ENCODE measurements at regions not wholly inside any gene's neighbourhood (a gene's known extent, or its start where the extent isn't known, plus 50 kb on each side); places are given as distances from the start of the nearest gene placed in this dataset.

DNA sequence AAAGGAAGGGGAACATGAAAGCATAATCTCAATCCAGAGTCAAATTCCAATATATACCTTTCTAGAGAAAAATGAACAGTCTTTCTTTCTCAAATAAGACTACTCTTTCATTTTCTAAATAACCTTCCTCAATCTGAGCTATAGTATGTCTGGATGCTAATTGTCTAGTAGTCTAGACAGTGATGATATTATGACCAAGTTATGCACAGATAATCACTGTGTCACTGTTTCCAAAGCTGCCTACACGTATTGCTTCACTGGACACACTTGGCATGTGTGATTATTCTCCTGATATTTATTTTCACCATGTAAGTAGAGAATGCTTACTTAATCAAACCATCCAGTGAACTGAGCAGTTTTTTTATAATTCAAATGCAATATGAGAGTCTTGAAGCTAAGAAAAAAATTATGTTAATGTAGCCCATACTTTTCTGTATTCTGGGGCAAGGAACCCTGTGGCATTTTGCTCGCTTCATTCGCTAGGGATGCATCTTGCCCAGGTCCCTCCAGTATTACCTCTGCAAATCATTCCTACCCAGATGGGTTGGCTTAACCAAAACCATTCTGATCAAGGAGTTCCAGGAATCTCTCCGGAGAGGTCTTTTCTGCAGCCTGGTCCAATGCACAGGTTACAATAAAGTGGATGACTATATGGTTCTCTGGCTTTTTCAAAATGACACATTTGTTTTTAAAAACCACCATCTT, 303.1 kb upstream of the RUNX1 start:
- TF ChIP-seq CBFB (CRISPR knock-in tag; IDR thresholded peaks at IDR 0.05) (no peak), ATF1 (CRISPR knock-in tag; IDR thresholded peaks at IDR 0.05) (no peak), BHLHE40 (IDR thresholded peaks at IDR 0.05; ENCODE audit: low read length) (no peak), ZNF431 (CRISPR knock-in tag; IDR thresholded peaks at IDR 0.05; ENCODE audit: borderline replicate concordance, low read depth) (no peak), ZNF350 (CRISPR knock-in tag; IDR thresholded peaks at IDR 0.05; ENCODE audit: borderline replicate concordance, low read depth) (no peak), TEF (CRISPR knock-in tag; IDR thresholded peaks at IDR 0.05) (no peak), U2AF2 (IDR thresholded peaks at IDR 0.05; ENCODE audit: low read depth, low read length) (no peak), THAP7 (CRISPR knock-in tag; IDR thresholded peaks at IDR 0.05) (no peak), GTF2F1 (IDR thresholded peaks at IDR 0.05; ENCODE audit: low read length) (no peak)
- TF ChIP-seq, protein P1, sequence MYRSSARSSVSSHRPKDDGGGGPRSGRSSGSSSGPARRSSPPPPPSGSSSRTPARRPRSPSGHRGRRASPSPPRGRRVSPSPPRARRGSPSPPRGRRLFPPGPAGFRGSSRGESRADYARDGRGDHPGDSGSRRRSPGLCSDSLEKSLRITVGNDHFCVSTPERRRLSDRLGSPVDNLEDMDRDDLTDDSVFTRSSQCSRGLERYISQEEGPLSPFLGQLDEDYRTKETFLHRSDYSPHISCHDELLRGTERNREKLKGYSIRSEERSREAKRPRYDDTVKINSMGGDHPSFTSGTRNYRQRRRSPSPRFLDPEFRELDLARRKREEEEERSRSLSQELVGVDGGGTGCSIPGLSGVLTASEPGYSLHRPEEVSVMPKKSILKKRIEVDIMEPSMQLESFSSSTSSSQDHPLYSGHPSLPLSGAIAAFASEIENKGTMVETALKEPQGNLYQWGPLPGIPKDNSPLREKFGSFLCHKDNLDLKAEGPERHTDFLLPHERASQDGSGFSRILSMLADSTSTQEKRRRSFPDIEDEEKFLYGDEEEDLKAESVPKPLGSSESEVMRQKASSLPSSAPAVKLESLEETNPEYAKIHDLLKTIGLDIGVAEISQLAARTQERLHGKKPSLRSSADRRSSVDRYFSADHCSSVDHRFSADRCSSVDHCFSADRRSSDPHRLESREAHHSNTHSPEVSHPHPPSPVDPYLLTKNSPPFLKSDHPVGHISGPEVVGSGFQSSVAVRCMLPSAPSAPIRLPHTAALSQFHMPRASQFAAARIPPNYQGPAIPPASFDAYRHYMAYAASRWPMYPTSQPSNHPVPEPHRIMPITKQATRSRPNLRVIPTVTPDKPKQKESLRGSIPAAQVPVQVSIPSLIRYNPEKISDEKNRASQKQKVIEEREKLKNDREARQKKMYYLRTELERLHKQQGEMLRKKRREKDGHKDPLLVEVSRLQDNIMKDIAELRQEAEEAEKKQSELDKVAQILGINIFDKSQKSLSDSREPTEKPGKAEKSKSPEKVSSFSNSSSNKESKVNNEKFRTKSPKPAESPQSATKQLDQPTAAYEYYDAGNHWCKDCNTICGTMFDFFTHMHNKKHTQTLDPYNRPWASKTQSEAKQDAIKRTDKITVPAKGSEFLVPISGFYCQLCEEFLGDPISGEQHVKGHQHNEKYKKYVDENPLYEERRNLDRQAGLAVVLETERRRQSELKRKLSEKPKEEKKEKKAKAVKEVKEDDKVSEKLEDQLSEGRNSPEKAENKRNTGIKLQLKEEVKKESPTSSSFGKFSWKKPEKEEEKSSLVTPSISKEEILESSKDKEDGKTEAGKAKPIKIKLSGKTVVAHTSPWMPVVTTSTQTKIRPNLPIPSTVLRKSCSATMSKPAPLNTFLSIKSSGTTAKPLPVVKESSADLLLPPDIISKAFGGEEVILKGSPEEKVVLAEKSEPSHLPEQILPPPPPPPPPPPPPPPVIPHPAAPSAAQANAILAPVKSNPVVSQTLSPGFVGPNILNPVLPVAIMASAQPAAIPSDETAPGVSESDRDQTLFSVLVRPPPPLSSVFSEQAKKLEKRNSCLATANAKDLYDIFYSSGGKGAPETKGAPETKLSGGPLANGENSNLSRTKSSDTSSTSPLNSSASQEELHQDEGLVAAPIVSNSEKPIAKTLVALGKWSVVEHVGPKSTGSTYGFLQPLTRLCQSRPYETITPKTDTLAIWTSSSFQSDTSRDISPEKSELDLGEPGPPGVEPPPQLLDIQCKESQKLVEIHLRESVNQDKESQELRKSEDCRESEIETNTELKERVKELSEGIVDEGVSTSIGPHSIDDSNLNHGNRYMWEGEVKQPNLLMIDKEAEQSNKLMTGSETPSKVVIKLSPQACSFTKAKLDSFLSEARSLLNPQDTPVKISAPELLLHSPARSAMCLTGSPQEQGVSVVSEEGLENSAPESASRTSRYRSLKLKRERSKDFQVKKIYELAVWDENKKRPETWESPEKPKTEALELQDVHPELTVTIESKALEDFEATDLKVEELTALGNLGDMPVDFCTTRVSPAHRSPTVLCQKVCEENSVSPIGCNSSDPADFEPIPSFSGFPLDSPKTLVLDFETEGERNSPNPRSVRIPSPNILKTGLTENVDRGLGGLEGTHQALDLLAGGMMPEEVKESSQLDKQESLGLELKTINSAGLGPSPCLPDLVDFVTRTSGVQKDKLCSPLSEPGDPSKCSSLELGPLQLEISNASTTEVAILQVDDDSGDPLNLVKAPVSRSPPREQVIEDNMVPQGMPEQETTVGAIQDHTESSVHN (CRISPR knock-in tag; IDR thresholded peaks at IDR 0.05), result no peak
- TF ChIP-seq, protein P2, sequence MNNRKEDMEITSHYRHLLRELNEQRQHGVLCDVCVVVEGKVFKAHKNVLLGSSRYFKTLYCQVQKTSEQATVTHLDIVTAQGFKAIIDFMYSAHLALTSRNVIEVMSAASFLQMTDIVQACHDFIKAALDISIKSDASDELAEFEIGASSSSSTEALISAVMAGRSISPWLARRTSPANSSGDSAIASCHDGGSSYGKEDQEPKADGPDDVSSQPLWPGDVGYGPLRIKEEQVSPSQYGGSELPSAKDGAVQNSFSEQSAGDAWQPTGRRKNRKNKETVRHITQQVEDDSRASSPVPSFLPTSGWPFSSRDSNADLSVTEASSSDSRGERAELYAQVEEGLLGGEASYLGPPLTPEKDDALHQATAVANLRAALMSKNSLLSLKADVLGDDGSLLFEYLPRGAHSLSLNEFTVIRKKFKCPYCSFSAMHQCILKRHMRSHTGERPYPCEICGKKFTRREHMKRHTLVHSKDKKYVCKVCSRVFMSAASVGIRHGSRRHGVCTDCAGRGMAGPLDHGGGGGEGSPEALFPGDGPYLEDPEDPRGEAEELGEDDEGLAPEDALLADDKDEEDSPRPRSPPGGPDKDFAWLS (CRISPR knock-in tag; IDR thresholded peaks at IDR 0.05; ENCODE audit: borderline replicate concordance), result no peak
- TF ChIP-seq, protein P3, sequence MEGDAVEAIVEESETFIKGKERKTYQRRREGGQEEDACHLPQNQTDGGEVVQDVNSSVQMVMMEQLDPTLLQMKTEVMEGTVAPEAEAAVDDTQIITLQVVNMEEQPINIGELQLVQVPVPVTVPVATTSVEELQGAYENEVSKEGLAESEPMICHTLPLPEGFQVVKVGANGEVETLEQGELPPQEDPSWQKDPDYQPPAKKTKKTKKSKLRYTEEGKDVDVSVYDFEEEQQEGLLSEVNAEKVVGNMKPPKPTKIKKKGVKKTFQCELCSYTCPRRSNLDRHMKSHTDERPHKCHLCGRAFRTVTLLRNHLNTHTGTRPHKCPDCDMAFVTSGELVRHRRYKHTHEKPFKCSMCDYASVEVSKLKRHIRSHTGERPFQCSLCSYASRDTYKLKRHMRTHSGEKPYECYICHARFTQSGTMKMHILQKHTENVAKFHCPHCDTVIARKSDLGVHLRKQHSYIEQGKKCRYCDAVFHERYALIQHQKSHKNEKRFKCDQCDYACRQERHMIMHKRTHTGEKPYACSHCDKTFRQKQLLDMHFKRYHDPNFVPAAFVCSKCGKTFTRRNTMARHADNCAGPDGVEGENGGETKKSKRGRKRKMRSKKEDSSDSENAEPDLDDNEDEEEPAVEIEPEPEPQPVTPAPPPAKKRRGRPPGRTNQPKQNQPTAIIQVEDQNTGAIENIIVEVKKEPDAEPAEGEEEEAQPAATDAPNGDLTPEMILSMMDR (CRISPR knock-in tag; IDR thresholded peaks at IDR 0.05), result no peak
- TF ChIP-seq, protein P4, sequence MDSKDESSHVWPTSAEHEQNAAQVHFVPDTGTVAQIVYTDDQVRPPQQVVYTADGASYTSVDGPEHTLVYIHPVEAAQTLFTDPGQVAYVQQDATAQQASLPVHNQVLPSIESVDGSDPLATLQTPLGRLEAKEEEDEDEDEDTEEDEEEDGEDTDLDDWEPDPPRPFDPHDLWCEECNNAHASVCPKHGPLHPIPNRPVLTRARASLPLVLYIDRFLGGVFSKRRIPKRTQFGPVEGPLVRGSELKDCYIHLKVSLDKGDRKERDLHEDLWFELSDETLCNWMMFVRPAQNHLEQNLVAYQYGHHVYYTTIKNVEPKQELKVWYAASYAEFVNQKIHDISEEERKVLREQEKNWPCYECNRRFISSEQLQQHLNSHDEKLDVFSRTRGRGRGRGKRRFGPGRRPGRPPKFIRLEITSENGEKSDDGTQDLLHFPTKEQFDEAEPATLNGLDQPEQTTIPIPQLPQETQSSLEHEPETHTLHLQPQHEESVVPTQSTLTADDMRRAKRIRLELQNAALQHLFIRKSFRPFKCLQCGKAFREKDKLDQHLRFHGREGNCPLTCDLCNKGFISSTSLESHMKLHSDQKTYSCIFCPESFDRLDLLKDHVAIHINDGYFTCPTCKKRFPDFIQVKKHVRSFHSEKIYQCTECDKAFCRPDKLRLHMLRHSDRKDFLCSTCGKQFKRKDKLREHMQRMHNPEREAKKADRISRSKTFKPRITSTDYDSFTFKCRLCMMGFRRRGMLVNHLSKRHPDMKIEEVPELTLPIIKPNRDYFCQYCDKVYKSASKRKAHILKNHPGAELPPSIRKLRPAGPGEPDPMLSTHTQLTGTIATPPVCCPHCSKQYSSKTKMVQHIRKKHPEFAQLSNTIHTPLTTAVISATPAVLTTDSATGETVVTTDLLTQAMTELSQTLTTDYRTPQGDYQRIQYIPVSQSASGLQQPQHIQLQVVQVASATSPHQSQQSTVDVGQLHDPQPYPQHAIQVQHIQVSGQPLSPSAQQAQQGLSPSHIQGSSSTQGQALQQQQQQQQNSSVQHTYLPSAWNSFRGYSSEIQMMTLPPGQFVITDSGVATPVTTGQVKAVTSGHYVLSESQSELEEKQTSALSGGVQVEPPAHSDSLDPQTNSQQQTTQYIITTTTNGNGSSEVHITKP (CRISPR knock-in tag; IDR thresholded peaks at IDR 0.05; ENCODE audit: low read depth), result no peak

Measured in HepG2 (cell line).